ENCODE measurements at regions not wholly inside any gene's neighbourhood (a gene's known extent, or its start where the extent isn't known, plus 50 kb on each side); places are given as distances from the start of the nearest gene placed in this dataset.
"Not testable (repeated sequence)": the region's sequence is repeated elsewhere in the genome, so short reads cannot be mapped to it uniquely, and the experiment has no call there.

- no peak overlapping the region for H3K4me3 ChIP-seq (ENCODE audit: control insufficient read depth, low read depth, low read length)
- no peak for DNase-seq (ENCODE audit: low read depth)
- TF ChIP-seq, protein P1, sequence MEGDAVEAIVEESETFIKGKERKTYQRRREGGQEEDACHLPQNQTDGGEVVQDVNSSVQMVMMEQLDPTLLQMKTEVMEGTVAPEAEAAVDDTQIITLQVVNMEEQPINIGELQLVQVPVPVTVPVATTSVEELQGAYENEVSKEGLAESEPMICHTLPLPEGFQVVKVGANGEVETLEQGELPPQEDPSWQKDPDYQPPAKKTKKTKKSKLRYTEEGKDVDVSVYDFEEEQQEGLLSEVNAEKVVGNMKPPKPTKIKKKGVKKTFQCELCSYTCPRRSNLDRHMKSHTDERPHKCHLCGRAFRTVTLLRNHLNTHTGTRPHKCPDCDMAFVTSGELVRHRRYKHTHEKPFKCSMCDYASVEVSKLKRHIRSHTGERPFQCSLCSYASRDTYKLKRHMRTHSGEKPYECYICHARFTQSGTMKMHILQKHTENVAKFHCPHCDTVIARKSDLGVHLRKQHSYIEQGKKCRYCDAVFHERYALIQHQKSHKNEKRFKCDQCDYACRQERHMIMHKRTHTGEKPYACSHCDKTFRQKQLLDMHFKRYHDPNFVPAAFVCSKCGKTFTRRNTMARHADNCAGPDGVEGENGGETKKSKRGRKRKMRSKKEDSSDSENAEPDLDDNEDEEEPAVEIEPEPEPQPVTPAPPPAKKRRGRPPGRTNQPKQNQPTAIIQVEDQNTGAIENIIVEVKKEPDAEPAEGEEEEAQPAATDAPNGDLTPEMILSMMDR (IDR thresholded peaks at IDR 0.05; ENCODE audit: control insufficient read depth, insufficient read depth, low read depth, low read length, missing control alignments): no peak
Observed at GRCh38 chr4:124933521-124933920, 221.0 kb upstream of the ANKRD50 start.

GRCh38 chr4:124932447-124932846 lies 219.9 kb upstream of the ANKRD50 start:
- no peak for DNase-seq (ENCODE audit: low read depth)
- no peak overlapping the region for H3K4me3 ChIP-seq (ENCODE audit: control insufficient read depth, low read depth, low read length)
- TF ChIP-seq, protein P1 (IDR thresholded peaks at IDR 0.05; ENCODE audit: control insufficient read depth, insufficient read depth, low read depth, low read length, missing control alignments): no peak

- no peak for DNase-seq (ENCODE audit: low read depth)
Observed at GRCh38 chr4:124931050-124931449, 218.5 kb upstream of the ANKRD50 start.

DNA sequence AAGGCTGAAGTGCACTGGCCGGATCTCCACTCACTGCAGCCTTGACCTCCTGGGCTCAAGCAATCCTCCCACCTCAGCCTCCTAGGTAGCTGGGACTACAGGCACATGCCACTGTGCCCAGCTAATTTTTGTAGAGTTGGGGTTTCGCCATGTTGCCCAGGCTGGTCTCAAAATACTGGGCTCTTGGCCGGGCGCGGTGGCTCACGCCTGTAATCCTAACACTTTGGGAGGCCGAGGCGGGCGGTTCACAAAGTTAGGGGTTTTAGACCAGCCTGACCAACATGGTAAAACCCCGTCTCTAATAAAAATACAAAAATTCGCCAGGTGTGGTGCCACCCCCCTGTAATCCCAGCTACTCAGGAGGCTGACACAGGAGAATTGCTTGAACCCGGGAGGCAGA lies 210.2 kb upstream of the ANKRD50 start:
- not testable (repeated sequence) for DNase-seq (ENCODE audit: low read depth); H3K4me3 ChIP-seq (ENCODE audit: control insufficient read depth, low read depth, low read length)

More at GRCh38 chr4:124931050-124931449, 218.5 kb upstream of the ANKRD50 start:
- TF ChIP-seq, protein P1 (IDR thresholded peaks at IDR 0.05; ENCODE audit: control insufficient read depth, insufficient read depth, low read depth, low read length, missing control alignments): no peak
- no peak overlapping the region for H3K4me3 ChIP-seq (ENCODE audit: control insufficient read depth, low read depth, low read length)

GRCh38 chr4:124918559-124919122 lies 206.1 kb upstream of the ANKRD50 start:
- DNase-seq (ENCODE audit: low read depth): no peak
- TF ChIP-seq, protein P1 (IDR thresholded peaks at IDR 0.05; ENCODE audit: control insufficient read depth, insufficient read depth, low read depth, low read length, missing control alignments): no peak
- H3K4me3 ChIP-seq (ENCODE audit: control insufficient read depth, low read depth, low read length): no peak overlapping the region

GRCh38 chr4:124915073-124915472 lies 202.5 kb upstream of the ANKRD50 start:
- H3K4me3 ChIP-seq (ENCODE audit: control insufficient read depth, low read depth, low read length): no peak overlapping the region
- DNase-seq (ENCODE audit: low read depth): no peak
- TF ChIP-seq, protein P1 (IDR thresholded peaks at IDR 0.05; ENCODE audit: control insufficient read depth, insufficient read depth, low read depth, low read length, missing control alignments): no peak

DNA sequence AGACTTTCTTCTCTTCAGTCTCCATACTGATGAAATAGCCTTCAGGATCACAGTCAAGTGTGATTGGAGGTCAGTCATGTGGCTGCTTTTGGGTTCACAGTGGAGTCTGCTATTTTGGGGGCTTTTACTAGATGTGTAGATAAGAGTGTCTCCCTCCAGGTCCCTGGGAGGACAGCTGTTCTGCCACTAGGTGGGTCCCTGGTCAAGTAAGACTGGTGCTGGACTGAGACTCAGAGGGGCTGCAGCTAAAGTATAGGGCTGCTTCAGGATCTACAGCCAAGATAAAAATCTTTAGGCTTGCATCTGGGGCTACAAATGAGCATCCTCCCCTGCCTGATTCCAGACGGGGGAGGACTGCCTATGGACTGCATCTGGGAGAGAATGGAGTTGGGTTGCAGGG lies 200.7 kb upstream of the ANKRD50 start:
- DNase-seq (ENCODE audit: low read depth): no peak
- TF ChIP-seq, protein P1 (IDR thresholded peaks at IDR 0.05; ENCODE audit: control insufficient read depth, insufficient read depth, low read depth, low read length, missing control alignments): no peak
- no peak overlapping the region for H3K4me3 ChIP-seq (ENCODE audit: control insufficient read depth, low read depth, low read length)

Measured in AG09309 (cell line).